Mesenchymal stem cell (in vitro differentiated cells and primary cell): ENCODE measurements at regions not wholly inside any gene's neighbourhood (a gene's known extent, or its start where the extent isn't known, plus 50 kb on each side); places are given as distances from the start of the nearest gene placed in this dataset.

ENCODE experiments used
- DNase-seq: peaks from one replicate; pipeline ENCODE4 v3.0.0-alpha.2; 2013
- H2AFZ ChIP-seq: one replicate; pipeline ENCODE4 v1.6.1; 2013; ENCODE audit warnings: low read depth, mild to moderate bottlenecking, control low read depth, inconsistent platforms, low read length, moderate library complexity
- H2AK5ac ChIP-seq: 2 replicates; pipeline ENCODE4 v1.6.1; 2013; ENCODE audit warnings: low read length, moderate library complexity, mild to moderate bottlenecking, inconsistent platforms; ENCODE audit not compliant: severe bottlenecking
- H2BK120ac ChIP-seq: one replicate; pipeline ENCODE4 v1.6.1; 2013; ENCODE audit warnings: low read depth, mild to moderate bottlenecking, inconsistent platforms, low read length, moderate library complexity
- H2BK12ac ChIP-seq, 2 experiments: one replicate each; pipeline ENCODE4 v1.6.1; 2013; ENCODE audit warnings: inconsistent platforms in 2 of 2, low read length in 2 of 2, mild to moderate bottlenecking in 2 of 2, moderate library complexity in 2 of 2, control low read depth in 1 of 2
- H2BK15ac ChIP-seq: one replicate; pipeline ENCODE4 v1.6.1; 2013; ENCODE audit warnings: mild to moderate bottlenecking, low read depth, inconsistent platforms; ENCODE audit not compliant: poor library complexity, severe bottlenecking
- H2BK5ac ChIP-seq: 2 replicates; pipeline ENCODE4 v1.6.1; 2013; ENCODE audit warnings: low read depth, mild to moderate bottlenecking, low read length, control low read depth, inconsistent platforms; ENCODE audit not compliant: poor library complexity, severe bottlenecking
- H3K14ac ChIP-seq, 2 experiments: one replicate each; pipeline ENCODE4 v1.6.1; 2013; ENCODE audit warnings: inconsistent platforms in 2 of 2, low read length in 2 of 2, control low read depth in 1 of 2, mild to moderate bottlenecking in 1 of 2, moderate library complexity in 1 of 2
- H3K18ac ChIP-seq, 2 experiments: one replicate each; pipeline ENCODE4 v1.6.1; 2013; ENCODE audit warnings: inconsistent platforms in 2 of 2, low read length in 2 of 2, control low read depth in 1 of 2, low read depth in 1 of 2, mild to moderate bottlenecking in 1 of 2
- H3K23ac ChIP-seq, 2 experiments: one replicate each; pipeline ENCODE4 v1.6.1; 2013; ENCODE audit warnings: inconsistent platforms in 2 of 2, low read length in 2 of 2, mild to moderate bottlenecking in 2 of 2, moderate library complexity in 2 of 2, control low read depth in 1 of 2
- H3K27ac ChIP-seq: 2 replicates; pipeline ENCODE4 v1.5.1; 2013; ENCODE audit warnings: mild to moderate bottlenecking, moderate library complexity, low read length, control low read depth, inconsistent platforms; ENCODE audit not compliant: poor library complexity, severe bottlenecking
- H3K27me3 ChIP-seq, 2 experiments: 2 replicates each; pipeline versions ENCODE4 v1.6.1 to v1.7.0; 2013; ENCODE audit warnings: low read length in 2 of 2, mild to moderate bottlenecking in 2 of 2, moderate library complexity in 2 of 2, control low read depth in 1 of 2, inconsistent platforms in 1 of 2; ENCODE audit not compliant: control insufficient read depth in 1 of 2, insufficient read depth in 1 of 2
- H3K36me3 ChIP-seq, 2 experiments: 2 replicates each; pipeline versions ENCODE4 v1.6.1 to v1.7.0; 2013; ENCODE audit warnings: low read length in 2 of 2, control low read depth in 1 of 2, inconsistent platforms in 1 of 2, low read depth in 1 of 2, mild to moderate bottlenecking in 1 of 2; ENCODE audit not compliant: insufficient read depth in 2 of 2, control insufficient read depth in 1 of 2
- H3K4ac ChIP-seq, 2 experiments: one replicate each; pipeline ENCODE4 v1.6.1; 2013; ENCODE audit warnings: inconsistent platforms in 2 of 2, low read length in 2 of 2, mild to moderate bottlenecking in 2 of 2, moderate library complexity in 2 of 2, control low read depth in 1 of 2, low read depth in 1 of 2
- H3K4me1 ChIP-seq: 2 replicates; pipeline ENCODE4 v1.6.1; 2013; ENCODE audit warnings: low read depth, low read length, control low read depth; ENCODE audit not compliant: control insufficient read depth, insufficient read depth
- H3K4me2 ChIP-seq: 2 replicates; pipeline ENCODE4 v1.6.1; 2013; ENCODE audit warnings: low read length, mild to moderate bottlenecking, inconsistent platforms; ENCODE audit not compliant: poor library complexity, severe bottlenecking
- H3K4me3 ChIP-seq, 2 experiments: 2 replicates each; pipeline versions ENCODE4 v1.5.1 to v1.7.0; 2013; ENCODE audit warnings: low read length in 2 of 2, mild to moderate bottlenecking in 2 of 2, control low read depth in 1 of 2, low read depth in 1 of 2; ENCODE audit not compliant: insufficient read depth in 1 of 2
- H3K79me1 ChIP-seq: replicated peaks from 2 replicates; pipeline ENCODE4 v1.6.1; 2013; ENCODE audit warnings: mild to moderate bottlenecking, control low read depth, low read length, inconsistent platforms; ENCODE audit not compliant: poor library complexity, severe bottlenecking
- H3K9ac ChIP-seq: 2 replicates; pipeline ENCODE4 v1.7.0; 2013; ENCODE audit warnings: mild to moderate bottlenecking, low read length, moderate library complexity
- H3K9me3 ChIP-seq: 2 replicates; pipeline ENCODE4 v1.7.0; 2013; ENCODE audit warnings: mild to moderate bottlenecking, low read length; ENCODE audit not compliant: control insufficient read depth
- H4K8ac ChIP-seq: one replicate; pipeline ENCODE4 v1.6.1; 2013; ENCODE audit warnings: inconsistent platforms, mild to moderate bottlenecking, low read length, moderate library complexity
- H4K91ac ChIP-seq: one replicate; pipeline ENCODE4 v1.6.1; 2013; ENCODE audit warnings: mild to moderate bottlenecking, low read length, inconsistent platforms
- WGBS: methylation state at CpG from one replicate; pipeline ENCODE4 v1.1.7; 2013; ENCODE audit warnings: mixed read lengths; 5-methylcytosine and 5-hydroxymethylcytosine counted together

- H3K4me3 ChIP-seq: no peak overlapping the region
- no peaks in the 10 kb centered on the region for H3K9me3 ChIP-seq
- no peak overlapping the region for H4K91ac ChIP-seq
- no peaks in the 10 kb centered on the region for H3K4me1 ChIP-seq
- H3K79me1 ChIP-seq: no peaks in the 10 kb centered on the region
- no peak overlapping the region for H3K18ac ChIP-seq
- H4K8ac ChIP-seq: no peak overlapping the region
- no peak overlapping the region for H3K4ac ChIP-seq
- no peak for DNase-seq
- no peak overlapping the region for H2AFZ ChIP-seq
- H2BK120ac ChIP-seq: no peak overlapping the region
- H3K4me2 ChIP-seq: no peak overlapping the region
- no peak overlapping the region for H3K9ac ChIP-seq
- H3K36me3 ChIP-seq: no peaks in the 10 kb centered on the region
- no peak overlapping the region for H3K27ac ChIP-seq
- peaks cover 0 to 7% of the 10 kb centered on the region in 2 experiments for H3K27me3 ChIP-seq
- WGBS: 89% methylated on average over 1 of the region's 1 CpG
- H3K14ac ChIP-seq: no peak overlapping the region
- no peak overlapping the region for H3K23ac ChIP-seq
- H2AK5ac ChIP-seq: no peak overlapping the region
- H2BK12ac ChIP-seq: no peak overlapping the region
- H2BK5ac ChIP-seq: no peak overlapping the region
- H2BK15ac ChIP-seq: no peak overlapping the region
Observed at GRCh38 chr12:127966331-127966730, 300.6 kb upstream of the TMEM132C start.

GRCh38 chr12:127970491-127970890 is 296.5 kb upstream of the TMEM132C start:
- Histone ChIP-seq H2BK120ac (no peak overlapping the region), H2BK15ac (no peak overlapping the region), H3K36me3 (no peaks in the 10 kb centered on the region), H3K18ac (no peak overlapping the region), H3K27ac (no peak overlapping the region), H3K9me3 (no peaks in the 10 kb centered on the region), H3K23ac (no peak overlapping the region), H3K27me3 (no peaks in the 10 kb centered on the region), H2AFZ (no peak overlapping the region), H4K91ac (no peak overlapping the region), H2BK12ac (no peak overlapping the region), H3K9ac (no peak overlapping the region), H2AK5ac (no peak overlapping the region), H3K4me2 (no peak overlapping the region), H4K8ac (no peak overlapping the region), H3K79me1 (no peaks in the 10 kb centered on the region), H3K4ac (no peak overlapping the region), H3K4me3 (no peak overlapping the region), H3K4me1 (no peaks in the 10 kb centered on the region), H3K14ac (no peak overlapping the region), H2BK5ac (no peak overlapping the region)
- DNase-seq: no peak
- WGBS: 51% methylated on average over 4 of the region's 4 CpGs

- H3K27me3 ChIP-seq: no peaks in the 10 kb centered on the region
- no peak overlapping the region for H4K91ac ChIP-seq
- H3K18ac ChIP-seq: no peak overlapping the region
- no peak overlapping the region for H2BK15ac ChIP-seq
- peaks cover 7% of the 10 kb centered on the region for H3K9me3 ChIP-seq
- no peak overlapping the region for H4K8ac ChIP-seq
- H2AK5ac ChIP-seq: no peak overlapping the region
- no peak overlapping the region for H2AFZ ChIP-seq
- H2BK12ac ChIP-seq: no peak overlapping the region
- no peak overlapping the region for H3K4me3 ChIP-seq
- no peak overlapping the region for H3K9ac ChIP-seq
- H2BK5ac ChIP-seq: no peak overlapping the region
- H3K14ac ChIP-seq: no peak overlapping the region
- H3K79me1 ChIP-seq: no peaks in the 10 kb centered on the region
- no peak for DNase-seq
- no peak overlapping the region for H3K23ac ChIP-seq
- H2BK120ac ChIP-seq: no peak overlapping the region
- no peaks in the 10 kb centered on the region for H3K36me3 ChIP-seq
- 58% methylated on average over 4 of the region's 4 CpGs for WGBS
- no peaks in the 10 kb centered on the region for H3K4me1 ChIP-seq
- H3K4ac ChIP-seq: no peak overlapping the region
- H3K4me2 ChIP-seq: no peak overlapping the region
- no peak overlapping the region for H3K27ac ChIP-seq
Observed at GRCh38 chr12:127980585-127980984, 286.4 kb upstream of the TMEM132C start.

GRCh38 chr12:127981875-127982274 is 285.1 kb upstream of the TMEM132C start:
- Histone ChIP-seq H2AK5ac (no peak overlapping the region), H2BK5ac (no peak overlapping the region), H3K36me3 (no peaks in the 10 kb centered on the region), H3K79me1 (no peaks in the 10 kb centered on the region), H4K91ac (no peak overlapping the region), H2BK12ac (no peak overlapping the region), H3K4me3 (no peak overlapping the region), H3K23ac (no peak overlapping the region), H2BK120ac (no peak overlapping the region), H3K4me1 (no peaks in the 10 kb centered on the region), H2AFZ (no peak overlapping the region), H3K27me3 (no peaks in the 10 kb centered on the region), H3K4ac (no peak overlapping the region), H3K4me2 (no peak overlapping the region), H3K14ac (no peak overlapping the region), H4K8ac (no peak overlapping the region), H3K18ac (no peak overlapping the region), H3K9me3 (no peaks in the 10 kb centered on the region), H2BK15ac (no peak overlapping the region), H3K9ac (no peak overlapping the region), H3K27ac (no peak overlapping the region)
- no peak for DNase-seq
- WGBS: 79% methylated on average over 4 of the region's 5 CpGs
